GM12864 (cell line): ENCODE measurements at regions not wholly inside any gene's neighbourhood (a gene's known extent, or its start where the extent isn't known, plus 50 kb on each side); places are given as distances from the start of the nearest gene placed in this dataset.

Source experiments
- DNase-seq: peaks from one replicate; pipeline ENCODE4 v3.0.0-alpha.2; 2011; ENCODE audit warnings: low read depth
- H3K4me3 ChIP-seq: 2 replicates; pipeline ENCODE4 v1.5.1; 2011; ENCODE audit warnings: mild to moderate bottlenecking, low read depth, low read length, control low read depth
- TF ChIP-seq, protein P1 (sequence below): IDR thresholded peaks from 2 replicates; pipeline ENCODE4 v1.5.1; 2011; ENCODE audit warnings: low read depth, mild to moderate bottlenecking, moderate library complexity, low read length, control low read depth, inconsistent platforms; ENCODE audit errors: missing control alignments

DNA sequence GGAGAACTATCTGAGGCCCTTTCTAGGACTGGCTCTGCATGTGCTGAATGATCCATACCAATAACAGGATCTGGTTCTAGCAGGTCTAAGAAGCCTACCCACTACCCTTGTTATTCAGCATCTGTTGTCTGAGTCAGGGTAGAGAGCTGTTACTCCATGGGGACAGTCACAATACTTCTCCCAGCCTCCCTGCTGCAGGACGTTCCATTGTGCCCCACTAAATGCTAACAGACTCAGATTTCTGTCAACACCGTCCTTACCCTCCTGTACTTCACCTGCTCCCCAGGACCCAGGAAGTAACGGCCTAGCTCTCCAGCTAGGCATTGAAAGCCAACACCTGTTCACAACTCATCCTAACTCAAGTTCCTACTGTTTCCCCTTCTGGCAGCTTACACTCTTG is 719.7 kb upstream of the ID2 start:
- TF ChIP-seq, protein P1, sequence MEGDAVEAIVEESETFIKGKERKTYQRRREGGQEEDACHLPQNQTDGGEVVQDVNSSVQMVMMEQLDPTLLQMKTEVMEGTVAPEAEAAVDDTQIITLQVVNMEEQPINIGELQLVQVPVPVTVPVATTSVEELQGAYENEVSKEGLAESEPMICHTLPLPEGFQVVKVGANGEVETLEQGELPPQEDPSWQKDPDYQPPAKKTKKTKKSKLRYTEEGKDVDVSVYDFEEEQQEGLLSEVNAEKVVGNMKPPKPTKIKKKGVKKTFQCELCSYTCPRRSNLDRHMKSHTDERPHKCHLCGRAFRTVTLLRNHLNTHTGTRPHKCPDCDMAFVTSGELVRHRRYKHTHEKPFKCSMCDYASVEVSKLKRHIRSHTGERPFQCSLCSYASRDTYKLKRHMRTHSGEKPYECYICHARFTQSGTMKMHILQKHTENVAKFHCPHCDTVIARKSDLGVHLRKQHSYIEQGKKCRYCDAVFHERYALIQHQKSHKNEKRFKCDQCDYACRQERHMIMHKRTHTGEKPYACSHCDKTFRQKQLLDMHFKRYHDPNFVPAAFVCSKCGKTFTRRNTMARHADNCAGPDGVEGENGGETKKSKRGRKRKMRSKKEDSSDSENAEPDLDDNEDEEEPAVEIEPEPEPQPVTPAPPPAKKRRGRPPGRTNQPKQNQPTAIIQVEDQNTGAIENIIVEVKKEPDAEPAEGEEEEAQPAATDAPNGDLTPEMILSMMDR: no peak
- DNase-seq: no peak
- H3K4me3 ChIP-seq: no peak overlapping the region

DNA sequence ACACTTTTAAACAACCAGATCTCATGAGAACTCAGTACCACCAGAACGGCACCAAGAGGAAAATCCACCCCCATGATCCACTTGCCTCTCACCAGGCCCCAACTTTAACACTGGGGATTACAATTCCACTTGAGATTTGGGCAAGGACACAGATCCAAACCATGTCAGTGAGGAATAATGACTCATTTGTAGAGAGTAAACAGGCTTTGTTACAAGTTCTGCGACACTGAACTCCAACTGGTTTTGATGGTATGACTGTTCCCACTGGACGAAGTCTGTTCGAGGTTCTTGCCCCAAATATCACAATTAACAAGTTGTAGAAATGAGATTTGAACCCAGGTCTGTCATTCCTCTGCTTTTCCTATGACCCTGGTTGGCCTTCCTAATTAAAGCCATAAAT is 718.1 kb upstream of the ID2 start:
- TF ChIP-seq, protein P1: no peak
- no peak overlapping the region for H3K4me3 ChIP-seq
- DNase-seq: no peak

DNA sequence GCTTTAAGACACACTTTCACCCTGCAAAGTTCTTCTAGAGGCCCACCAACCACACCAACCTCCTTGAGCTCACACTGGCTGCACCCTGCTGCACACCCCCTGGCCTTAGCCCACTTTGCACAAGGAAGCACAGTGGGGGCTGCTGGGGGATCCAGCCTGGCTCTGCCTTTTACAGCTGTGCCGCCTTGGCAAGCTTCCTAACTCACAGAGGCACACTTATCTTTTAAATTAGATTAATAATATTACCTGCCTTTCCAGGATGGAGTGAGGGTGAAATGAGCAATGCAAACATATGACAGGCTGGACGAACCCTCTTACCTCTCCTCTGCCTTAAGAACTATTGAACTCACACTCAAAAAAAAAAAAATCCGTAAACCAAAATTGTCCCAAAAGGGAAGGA is 715.8 kb upstream of the ID2 start:
- TF ChIP-seq, protein P1: no peak
- no peak overlapping the region for H3K4me3 ChIP-seq
- DNase-seq: no peak

DNA sequence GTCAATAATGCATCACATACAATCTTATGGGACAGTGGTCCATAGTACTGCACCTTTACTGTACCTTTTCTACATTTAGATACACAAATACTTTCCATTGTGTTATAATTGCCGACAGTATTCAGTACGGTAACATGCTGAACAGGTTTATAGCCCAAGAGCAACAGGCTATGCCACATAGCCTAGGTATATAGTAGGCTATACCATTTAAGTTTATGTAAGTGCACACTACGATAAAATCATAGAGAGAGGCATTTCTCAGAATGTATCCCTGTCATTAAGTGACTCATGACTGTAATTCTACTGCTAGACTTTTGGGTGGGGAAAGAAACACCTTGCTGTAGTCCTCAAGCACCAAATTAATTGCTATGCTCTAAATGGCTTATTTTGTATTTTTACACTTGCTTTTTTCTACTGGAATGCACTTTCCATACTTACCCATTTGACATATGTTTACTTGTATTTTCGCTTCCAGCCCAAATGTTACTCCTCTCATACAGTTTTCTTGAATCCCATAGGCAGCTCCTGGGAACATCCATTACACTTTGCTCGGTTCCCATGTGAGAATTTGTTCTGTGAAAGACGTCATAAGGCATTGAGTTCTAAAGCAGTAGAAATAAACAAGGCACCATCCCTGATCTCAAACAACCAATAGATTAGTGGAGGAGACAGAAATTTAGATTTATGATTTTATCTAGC is 714.0 kb upstream of the ID2 start:
- TF ChIP-seq, protein P1: no peak
- DNase-seq: no peak
- H3K4me3 ChIP-seq: no peak overlapping the region

DNA sequence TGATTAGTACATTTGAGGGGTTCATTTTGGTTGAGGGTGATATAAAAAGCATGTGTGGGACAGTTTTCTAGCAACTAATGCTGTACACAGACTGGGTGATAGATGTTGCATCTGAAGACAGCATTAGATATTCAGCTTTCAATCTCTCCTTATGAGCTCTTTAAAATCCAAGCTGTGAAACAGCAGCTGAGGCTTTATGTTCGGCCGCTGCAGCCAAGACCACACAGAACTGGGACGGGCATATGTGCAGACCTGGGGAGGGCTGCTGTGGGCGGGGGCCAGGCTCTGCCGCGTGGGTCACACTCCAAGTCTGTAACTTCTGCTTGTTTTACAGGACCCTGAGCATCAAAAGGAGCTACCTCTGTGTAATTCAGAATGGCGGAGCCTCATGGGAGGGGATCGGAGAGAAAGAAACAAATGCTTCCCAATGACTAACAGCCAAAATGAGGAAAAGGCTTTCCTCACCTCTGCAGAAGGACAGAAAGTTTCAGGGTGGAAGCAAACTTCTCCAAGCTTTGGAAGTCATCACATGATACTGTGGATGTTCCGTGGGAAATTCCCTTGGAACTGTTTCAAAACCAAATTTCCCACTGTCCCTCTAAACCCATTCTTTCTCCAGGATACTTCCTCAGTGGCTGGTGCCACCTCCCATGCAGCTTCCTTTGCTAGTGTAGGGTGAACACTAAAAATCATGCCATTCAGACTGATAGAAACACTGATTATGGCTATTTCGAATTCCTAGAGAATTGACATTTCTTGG is 711.9 kb upstream of the ID2 start:
- TF ChIP-seq, protein P1: no peak
- no peak for DNase-seq
- H3K4me3 ChIP-seq: no peak overlapping the region

DNA sequence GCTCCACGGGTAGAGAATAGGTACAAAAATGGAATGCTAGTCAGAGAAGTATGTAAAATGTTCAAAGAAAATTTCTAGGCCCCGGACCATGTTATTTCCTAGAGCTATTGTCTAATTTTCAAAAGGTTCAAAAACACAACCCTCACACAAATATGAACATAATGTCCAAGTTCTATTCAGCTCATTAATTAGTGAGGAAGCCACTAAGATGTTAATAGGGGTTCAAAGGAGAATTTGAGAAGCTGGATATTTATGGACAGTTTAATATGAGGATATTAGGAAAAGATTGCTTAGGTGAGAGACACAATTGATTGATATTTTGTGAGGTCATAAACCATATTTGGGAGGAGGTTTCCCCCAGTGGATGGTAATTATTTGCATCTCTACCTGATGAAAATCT is 710.6 kb upstream of the ID2 start:
- TF ChIP-seq, protein P1: no peak
- H3K4me3 ChIP-seq: no peak overlapping the region

More for the DNA sequence above, 710.6 kb upstream of the ID2 start:
- DNase-seq: no peak
